ENCODE measurements at regions not wholly inside any gene's neighbourhood (a gene's known extent, or its start where the extent isn't known, plus 50 kb on each side); places are given as distances from the start of the nearest gene placed in this dataset.

DNA sequence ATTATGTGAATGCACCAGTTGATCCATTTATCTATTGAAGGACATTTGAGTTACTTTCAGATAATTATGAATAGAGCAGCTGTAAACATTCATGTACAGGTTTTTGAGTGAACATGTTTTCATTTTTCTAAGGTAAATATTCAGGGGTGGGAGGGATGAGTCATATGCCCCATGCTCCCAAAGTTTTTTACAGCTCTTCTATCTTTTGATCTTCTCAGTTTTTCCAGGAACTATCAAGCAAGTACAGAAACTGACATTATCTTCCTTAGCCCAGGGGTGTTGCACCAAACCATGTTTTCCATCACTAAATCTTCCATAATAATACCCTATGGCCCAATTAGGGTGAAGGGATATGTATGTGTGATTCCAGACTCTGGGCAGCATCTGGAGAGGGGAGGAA is 384.5 kb downstream of the EMP1 start:
- TF ChIP-seq TCF7L2 (IDR thresholded peaks at IDR 0.05; ENCODE audit: low read depth, low read length): no peak
- TF ChIP-seq POLR2AphosphoS5 (IDR thresholded peaks at IDR 0.05; ENCODE audit: low read depth, low read length): no peak
- TF ChIP-seq, protein P1, sequence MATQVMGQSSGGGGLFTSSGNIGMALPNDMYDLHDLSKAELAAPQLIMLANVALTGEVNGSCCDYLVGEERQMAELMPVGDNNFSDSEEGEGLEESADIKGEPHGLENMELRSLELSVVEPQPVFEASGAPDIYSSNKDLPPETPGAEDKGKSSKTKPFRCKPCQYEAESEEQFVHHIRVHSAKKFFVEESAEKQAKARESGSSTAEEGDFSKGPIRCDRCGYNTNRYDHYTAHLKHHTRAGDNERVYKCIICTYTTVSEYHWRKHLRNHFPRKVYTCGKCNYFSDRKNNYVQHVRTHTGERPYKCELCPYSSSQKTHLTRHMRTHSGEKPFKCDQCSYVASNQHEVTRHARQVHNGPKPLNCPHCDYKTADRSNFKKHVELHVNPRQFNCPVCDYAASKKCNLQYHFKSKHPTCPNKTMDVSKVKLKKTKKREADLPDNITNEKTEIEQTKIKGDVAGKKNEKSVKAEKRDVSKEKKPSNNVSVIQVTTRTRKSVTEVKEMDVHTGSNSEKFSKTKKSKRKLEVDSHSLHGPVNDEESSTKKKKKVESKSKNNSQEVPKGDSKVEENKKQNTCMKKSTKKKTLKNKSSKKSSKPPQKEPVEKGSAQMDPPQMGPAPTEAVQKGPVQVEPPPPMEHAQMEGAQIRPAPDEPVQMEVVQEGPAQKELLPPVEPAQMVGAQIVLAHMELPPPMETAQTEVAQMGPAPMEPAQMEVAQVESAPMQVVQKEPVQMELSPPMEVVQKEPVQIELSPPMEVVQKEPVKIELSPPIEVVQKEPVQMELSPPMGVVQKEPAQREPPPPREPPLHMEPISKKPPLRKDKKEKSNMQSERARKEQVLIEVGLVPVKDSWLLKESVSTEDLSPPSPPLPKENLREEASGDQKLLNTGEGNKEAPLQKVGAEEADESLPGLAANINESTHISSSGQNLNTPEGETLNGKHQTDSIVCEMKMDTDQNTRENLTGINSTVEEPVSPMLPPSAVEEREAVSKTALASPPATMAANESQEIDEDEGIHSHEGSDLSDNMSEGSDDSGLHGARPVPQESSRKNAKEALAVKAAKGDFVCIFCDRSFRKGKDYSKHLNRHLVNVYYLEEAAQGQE (IDR thresholded peaks at IDR 0.05; ENCODE audit: insufficient read depth in 1 of 2, low read depth in 2 of 2, low read length in 1 of 2): no peak
- TF ChIP-seq, protein P2, sequence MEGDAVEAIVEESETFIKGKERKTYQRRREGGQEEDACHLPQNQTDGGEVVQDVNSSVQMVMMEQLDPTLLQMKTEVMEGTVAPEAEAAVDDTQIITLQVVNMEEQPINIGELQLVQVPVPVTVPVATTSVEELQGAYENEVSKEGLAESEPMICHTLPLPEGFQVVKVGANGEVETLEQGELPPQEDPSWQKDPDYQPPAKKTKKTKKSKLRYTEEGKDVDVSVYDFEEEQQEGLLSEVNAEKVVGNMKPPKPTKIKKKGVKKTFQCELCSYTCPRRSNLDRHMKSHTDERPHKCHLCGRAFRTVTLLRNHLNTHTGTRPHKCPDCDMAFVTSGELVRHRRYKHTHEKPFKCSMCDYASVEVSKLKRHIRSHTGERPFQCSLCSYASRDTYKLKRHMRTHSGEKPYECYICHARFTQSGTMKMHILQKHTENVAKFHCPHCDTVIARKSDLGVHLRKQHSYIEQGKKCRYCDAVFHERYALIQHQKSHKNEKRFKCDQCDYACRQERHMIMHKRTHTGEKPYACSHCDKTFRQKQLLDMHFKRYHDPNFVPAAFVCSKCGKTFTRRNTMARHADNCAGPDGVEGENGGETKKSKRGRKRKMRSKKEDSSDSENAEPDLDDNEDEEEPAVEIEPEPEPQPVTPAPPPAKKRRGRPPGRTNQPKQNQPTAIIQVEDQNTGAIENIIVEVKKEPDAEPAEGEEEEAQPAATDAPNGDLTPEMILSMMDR (IDR thresholded peaks at IDR 0.05): no peak
- no peak for TF ChIP-seq SIN3A (IDR thresholded peaks at IDR 0.05; ENCODE audit: borderline replicate concordance, insufficient read depth, low read depth, low read length)
- ChIA-PET CTCF (no interaction called here), POLR2A (no interaction called here)
- Histone ChIP-seq H3K36me3 (ENCODE audit: control insufficient read depth, insufficient read depth, low read length) (no peaks in the 10 kb centered on the region), H3K27ac (ENCODE audit: low read length) (no peak overlapping the region), H3K27me3 (ENCODE audit: control insufficient read depth, insufficient read depth, low read length) (no peaks in the 10 kb centered on the region), H3K4me3 (ENCODE audit: low read depth in 2 of 2, low read length in 2 of 2) (no peak overlapping the region), H3K4me1 (ENCODE audit: control insufficient read depth, insufficient read depth, low read length) (no peaks in the 10 kb centered on the region), H3K9me3 (ENCODE audit: control insufficient read depth, insufficient read depth, low read depth, low read length) (no peaks in the 10 kb centered on the region)
- DNase-seq (ENCODE audit: low read depth, low spot score) (no peak), ATAC-seq (no peak)
- intact Hi-C loops (cut with micrococcal nuclease; ENCODE audit: unreplicated experiment): no loop called here
- BruUV-seq (replicated peaks): no TSS peak
- in situ Hi-C loops (cut with HindIII; ENCODE audit: low pct_unique_long_range_greater_than_20kb, low sequenced_read_pairs): no loop called here

DNA sequence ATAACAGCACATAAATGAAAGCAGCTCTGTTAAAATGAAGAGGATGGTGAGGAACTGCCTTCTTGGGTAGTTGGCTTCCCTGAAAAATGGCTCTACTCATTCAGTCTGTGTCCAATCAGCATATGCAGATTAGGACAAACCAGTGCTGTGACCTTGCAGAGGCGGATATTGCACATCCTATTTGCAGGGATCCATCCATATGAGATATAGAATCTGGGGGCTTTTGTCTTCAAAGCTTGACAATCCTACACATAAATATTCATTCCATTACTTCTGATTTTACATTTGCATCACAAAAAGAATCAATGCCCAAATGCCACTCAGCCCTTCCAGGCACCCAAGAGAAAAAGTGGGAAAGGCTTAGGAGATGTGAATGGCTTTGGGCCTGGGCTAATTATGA is 383.7 kb downstream of the EMP1 start:
- TF ChIP-seq, protein P2 (IDR thresholded peaks at IDR 0.05): no peak
- TF ChIP-seq TCF7L2 (IDR thresholded peaks at IDR 0.05; ENCODE audit: low read depth, low read length) (no peak), SIN3A (IDR thresholded peaks at IDR 0.05; ENCODE audit: borderline replicate concordance, insufficient read depth, low read depth, low read length) (no peak), POLR2AphosphoS5 (IDR thresholded peaks at IDR 0.05; ENCODE audit: low read depth, low read length) (no peak)
- TF ChIP-seq, protein P1 (IDR thresholded peaks at IDR 0.05; ENCODE audit: insufficient read depth in 1 of 2, low read depth in 2 of 2, low read length in 1 of 2): no peak
- intact Hi-C loops (cut with micrococcal nuclease; ENCODE audit: unreplicated experiment) (no loop called here), in situ Hi-C loops (cut with HindIII; ENCODE audit: low pct_unique_long_range_greater_than_20kb, low sequenced_read_pairs) (no loop called here)
- DNase-seq (ENCODE audit: low read depth, low spot score): no peak
- POLR2A ChIA-PET: no interaction called here
- BruUV-seq (replicated peaks): no TSS peak
- Histone ChIP-seq H3K36me3 (ENCODE audit: control insufficient read depth, insufficient read depth, low read length) (no peaks in the 10 kb centered on the region), H3K27me3 (ENCODE audit: control insufficient read depth, insufficient read depth, low read length) (no peaks in the 10 kb centered on the region), H3K4me3 (ENCODE audit: low read depth in 2 of 2, low read length in 2 of 2) (no peak overlapping the region), H3K9me3 (ENCODE audit: control insufficient read depth, insufficient read depth, low read depth, low read length) (no peaks in the 10 kb centered on the region), H3K27ac (ENCODE audit: low read length) (no peak overlapping the region), H3K4me1 (ENCODE audit: control insufficient read depth, insufficient read depth, low read length) (no peaks in the 10 kb centered on the region)
- CTCF ChIA-PET: no interaction called here
- ATAC-seq: no peak

Data from Panc1 (cell line).